ENCODE measurements at regions not wholly inside any gene's neighbourhood (a gene's known extent, or its start where the extent isn't known, plus 50 kb on each side); places are given as distances from the start of the nearest gene placed in this dataset.

DNA sequence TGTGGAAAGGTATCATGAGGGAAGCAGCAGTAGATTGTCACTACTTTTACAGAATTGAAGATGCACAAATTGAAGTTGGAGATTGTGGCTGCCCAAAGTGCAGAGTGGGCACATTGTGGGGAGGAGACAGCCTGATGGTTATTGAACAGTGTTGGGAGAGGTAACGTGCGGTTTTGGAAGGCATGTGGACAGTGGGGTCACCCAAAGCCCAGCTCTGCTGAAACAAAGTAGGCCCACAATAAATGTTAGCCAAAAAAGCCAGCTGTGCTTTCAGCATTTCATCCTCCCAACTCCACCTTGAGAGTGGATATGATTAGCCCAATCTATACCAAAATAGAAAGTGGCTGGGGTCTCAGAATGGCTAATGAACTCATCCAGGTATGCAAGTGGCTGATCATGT is 96.7 kb downstream of the TMX1 start (continued):
- TF ChIP-seq TGIF2 (CRISPR knock-in tag; IDR thresholded peaks at IDR 0.05) = no peak
- TF ChIP-seq, protein P1, sequence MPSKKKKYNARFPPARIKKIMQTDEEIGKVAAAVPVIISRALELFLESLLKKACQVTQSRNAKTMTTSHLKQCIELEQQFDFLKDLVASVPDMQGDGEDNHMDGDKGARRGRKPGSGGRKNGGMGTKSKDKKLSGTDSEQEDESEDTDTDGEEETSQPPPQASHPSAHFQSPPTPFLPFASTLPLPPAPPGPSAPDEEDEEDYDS (CRISPR knock-in tag; IDR thresholded peaks at IDR 0.05) = no peak
- no peak for TF ChIP-seq FOXJ3 (CRISPR knock-in tag; IDR thresholded peaks at IDR 0.05; ENCODE audit: borderline replicate concordance)
- TF ChIP-seq KDM6A (CRISPR knock-in tag; IDR thresholded peaks at IDR 0.05; ENCODE audit: low read depth) = no peak
- no peak for TF ChIP-seq ZNF24 (IDR thresholded peaks at IDR 0.05)
- TF ChIP-seq SMARCE1 (IDR thresholded peaks at IDR 0.05; ENCODE audit: borderline replicate concordance) = no peak
- no peak for TF ChIP-seq MEF2D (CRISPR knock-in tag; IDR thresholded peaks at IDR 0.05)
- TF ChIP-seq JARID2 (CRISPR knock-in tag; IDR thresholded peaks at IDR 0.05; ENCODE audit: insufficient replicate concordance) = no peak

DNA sequence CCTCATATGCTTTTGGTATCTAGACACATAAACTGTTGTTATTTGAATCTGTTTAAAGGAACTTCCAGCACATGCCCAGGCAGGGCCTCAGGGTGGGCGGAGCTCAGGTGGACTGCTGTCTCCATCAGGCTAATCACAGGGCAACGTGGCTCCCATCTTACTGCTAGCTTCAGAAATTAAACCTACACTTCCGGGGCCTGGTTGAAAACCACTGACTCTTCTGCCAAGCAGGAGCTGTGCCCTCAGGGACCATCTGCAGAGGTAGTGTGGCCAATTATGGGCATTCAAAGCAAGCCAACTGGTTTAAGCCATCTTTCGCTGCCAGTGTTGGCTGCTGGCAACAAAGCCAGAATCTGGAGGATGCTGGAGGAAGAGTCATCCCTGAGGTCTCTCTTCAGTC is 97.5 kb downstream of the TMX1 start:
- CTCF ChIA-PET (ENCODE audit: low intra/inter-chr PET ratio, low total read pairs) = no interaction called here
- no TSS peak for BruUV-seq (replicated peaks)
- no peak overlapping the region for H3K27ac ChIP-seq (ENCODE audit: extremely low read length, insufficient read depth, low read length)

More for the DNA sequence above, 97.5 kb downstream of the TMX1 start:
- DNase-seq (ENCODE audit: low spot score) (no peak), ATAC-seq (no peak), FAIRE-seq (no peak)
- no peak overlapping the region for H3K4me2 ChIP-seq (ENCODE audit: low read depth, low read length)
- H3K27me3 ChIP-seq (ENCODE audit: control insufficient read depth in 1 of 2, insufficient read depth in 2 of 2, low read length in 2 of 2) = no peaks in the 10 kb centered on the region
- intact Hi-C loops (cut with micrococcal nuclease; ENCODE audit: unreplicated experiment) = no loop called here
- H3K4me3 ChIP-seq (replicated peaks in 1 of 3; ENCODE audit: insufficient read depth in 1 of 3, low read depth in 2 of 3, low read length in 3 of 3) = no peak overlapping the region
- H3K79me2 ChIP-seq (ENCODE audit: insufficient read depth, low read length) = no peaks in the 10 kb centered on the region
- POLR2A ChIA-PET = no interaction called here
- WGBS (ENCODE audit: low lambda C conversion rate) = 36% methylated on average over 4 of the region's 4 CpGs
- in situ Hi-C loops (cut with HindIII; ENCODE audit: extremely low pct_ligation_motif_present, low pct_unique_long_range_greater_than_20kb) = no loop called here
- H3K36me3 ChIP-seq (replicated peaks in 1 of 2; ENCODE audit: control insufficient read depth in 1 of 2, insufficient read depth in 2 of 2, low read length in 2 of 2) = no peaks in the 10 kb centered on the region
- TF ChIP-seq ZNF672 (CRISPR knock-in tag; IDR thresholded peaks at IDR 0.05) = no peak
- TF ChIP-seq, protein P2, sequence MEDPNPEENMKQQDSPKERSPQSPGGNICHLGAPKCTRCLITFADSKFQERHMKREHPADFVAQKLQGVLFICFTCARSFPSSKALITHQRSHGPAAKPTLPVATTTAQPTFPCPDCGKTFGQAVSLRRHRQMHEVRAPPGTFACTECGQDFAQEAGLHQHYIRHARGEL (CRISPR knock-in tag; IDR thresholded peaks at IDR 0.05) = no peak
- no peak for TF ChIP-seq MAFG (CRISPR knock-in tag; IDR thresholded peaks at IDR 0.05)
- no peak for TF ChIP-seq ZNF512B (CRISPR knock-in tag; IDR thresholded peaks at IDR 0.05; ENCODE audit: borderline replicate concordance)
- H4K20me1 ChIP-seq (ENCODE audit: insufficient read depth, low read length) = no peaks in the 10 kb centered on the region
- no peak overlapping the region for H3K9ac ChIP-seq (ENCODE audit: insufficient read depth, low read depth, low read length)
- no peak overlapping the region for H2AFZ ChIP-seq (ENCODE audit: low read length)
- no peaks in the 10 kb centered on the region for H3K4me1 ChIP-seq (ENCODE audit: insufficient read depth, low read length)
- no peaks in the 10 kb centered on the region for H3K9me3 ChIP-seq (ENCODE audit: low read length)

Measured in HepG2 (cell line).